Skeletal muscle tissue (tissue), 3 donors: ENCODE measurements at regions not wholly inside any gene's neighbourhood (a gene's known extent, or its start where the extent isn't known, plus 50 kb on each side); places are given as distances from the start of the nearest gene placed in this dataset.
"Not testable (repeated sequence)": the region's sequence is repeated elsewhere in the genome, so short reads cannot be mapped to it uniquely, and the experiment has no call there.

ENCODE experiments used
- H3K27ac ChIP-seq: one replicate; pipeline ENCODE4 v1.7.0; 2013; ENCODE audit warnings: mild to moderate bottlenecking, low read depth, low read length, inconsistent platforms
- H3K27me3 ChIP-seq, 3 donors: one replicate each; pipeline ENCODE4 v1.7.0; 2013; ENCODE audit warnings: low read length in 3 of 3; ENCODE audit not compliant: control insufficient read depth in 3 of 3, insufficient read depth in 3 of 3
- H3K36me3 ChIP-seq, 3 donors: one replicate each; pipeline ENCODE4 v1.7.0; 2013; ENCODE audit warnings: low read length in 3 of 3; ENCODE audit not compliant: control insufficient read depth in 3 of 3, insufficient read depth in 3 of 3
- H3K4me1 ChIP-seq, 3 donors: one replicate each; pipeline ENCODE4 v1.7.0; 2013; ENCODE audit warnings: low read length in 3 of 3, mild to moderate bottlenecking in 3 of 3; ENCODE audit not compliant: control insufficient read depth in 3 of 3, insufficient read depth in 3 of 3
- H3K4me3 ChIP-seq, 3 donors: one replicate each; pipeline ENCODE4 v1.7.0; 2013; ENCODE audit warnings: low read length in 3 of 3
- H3K9ac ChIP-seq, 3 donors: one replicate each; pipeline ENCODE4 v1.7.0; 2013; ENCODE audit warnings: low read length in 3 of 3, mild to moderate bottlenecking in 3 of 3, moderate library complexity in 2 of 3, low read depth in 1 of 3
- H3K9me3 ChIP-seq, 3 donors: one replicate each; pipeline ENCODE4 v1.7.0; 2013; ENCODE audit warnings: low read length in 3 of 3; ENCODE audit not compliant: control insufficient read depth in 3 of 3
- donor health status: Osteomylitis.

DNA sequence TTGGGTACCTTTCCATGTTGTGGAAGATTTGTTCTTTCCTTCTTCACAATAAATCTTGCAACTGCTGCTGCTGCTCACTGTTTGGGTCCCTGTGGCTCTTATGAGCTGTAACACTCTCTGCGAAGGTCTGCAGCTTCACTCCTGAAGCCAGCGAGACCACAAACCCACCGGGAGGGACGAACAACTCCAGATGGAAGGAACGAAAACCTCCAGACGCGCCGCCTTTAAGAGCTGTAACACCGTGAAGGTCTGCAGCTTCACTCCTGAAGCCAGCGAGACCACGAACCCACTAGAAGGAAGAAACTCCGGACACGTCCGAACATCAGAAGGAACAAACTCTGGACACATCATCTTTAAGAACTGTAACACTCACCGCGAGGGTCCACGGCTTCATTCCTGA, 1002.8 kb downstream of the GATA3 start:
- not testable (repeated sequence) for H3K9me3 ChIP-seq, H3K4me3 ChIP-seq, H3K36me3 ChIP-seq, H3K27me3 ChIP-seq, H3K4me1 ChIP-seq, H3K9ac ChIP-seq, H3K27ac ChIP-seq

DNA sequence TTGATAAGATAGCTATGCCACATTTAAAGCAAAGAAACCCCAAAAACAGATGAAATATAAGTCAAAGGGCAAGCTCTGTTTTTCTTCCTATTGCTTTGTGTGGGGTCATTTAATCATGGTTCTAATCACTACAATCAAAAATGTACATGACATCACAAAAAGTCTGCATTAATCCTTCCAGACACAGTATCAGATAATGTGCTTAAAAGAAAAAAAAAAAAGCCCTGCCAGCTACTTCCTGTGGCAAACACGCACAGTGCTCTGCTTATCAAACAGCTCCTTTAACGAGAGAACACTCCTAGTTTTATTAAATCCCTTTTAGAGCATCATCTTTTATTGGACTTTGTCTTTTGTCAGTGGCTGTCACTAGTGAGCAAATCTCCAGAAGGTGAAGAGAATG, 1005.8 kb downstream of the GATA3 start:
- H3K36me3 ChIP-seq, result no peaks in the 10 kb centered on the region
- H3K9me3 ChIP-seq, result no peaks in the 10 kb centered on the region
- H3K27ac ChIP-seq, result no peak overlapping the region
- no peak overlapping the region for H3K9ac ChIP-seq
- no peaks in the 10 kb centered on the region for H3K27me3 ChIP-seq
- no peaks in the 10 kb centered on the region for H3K4me1 ChIP-seq
- no peak overlapping the region for H3K4me3 ChIP-seq

DNA sequence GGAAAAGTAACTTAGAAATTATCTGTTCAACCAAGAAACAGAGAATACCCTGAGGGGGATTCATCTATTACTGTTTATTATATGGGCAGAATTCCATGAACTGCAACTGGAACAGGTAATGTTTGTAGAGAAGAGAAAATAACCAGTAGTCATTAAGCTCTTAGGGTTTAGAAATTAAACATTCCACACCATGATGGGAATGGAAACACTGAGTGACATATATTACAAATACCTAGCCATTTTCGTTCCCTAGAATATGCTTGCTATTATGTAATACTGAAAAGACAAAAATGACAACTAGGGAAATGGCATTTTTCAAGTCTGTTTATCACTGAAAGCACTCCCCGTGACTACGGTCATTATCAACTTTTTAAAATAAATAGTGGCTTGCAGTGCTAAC, 1007.4 kb downstream of the GATA3 start:
- H3K27ac ChIP-seq, result no peak overlapping the region
- H3K4me3 ChIP-seq, result no peak overlapping the region
- H3K4me1 ChIP-seq, result no peaks in the 10 kb centered on the region
- no peaks in the 10 kb centered on the region for H3K27me3 ChIP-seq
- no peaks in the 10 kb centered on the region for H3K36me3 ChIP-seq
- H3K9ac ChIP-seq, result no peak overlapping the region
- no peaks in the 10 kb centered on the region for H3K9me3 ChIP-seq

DNA sequence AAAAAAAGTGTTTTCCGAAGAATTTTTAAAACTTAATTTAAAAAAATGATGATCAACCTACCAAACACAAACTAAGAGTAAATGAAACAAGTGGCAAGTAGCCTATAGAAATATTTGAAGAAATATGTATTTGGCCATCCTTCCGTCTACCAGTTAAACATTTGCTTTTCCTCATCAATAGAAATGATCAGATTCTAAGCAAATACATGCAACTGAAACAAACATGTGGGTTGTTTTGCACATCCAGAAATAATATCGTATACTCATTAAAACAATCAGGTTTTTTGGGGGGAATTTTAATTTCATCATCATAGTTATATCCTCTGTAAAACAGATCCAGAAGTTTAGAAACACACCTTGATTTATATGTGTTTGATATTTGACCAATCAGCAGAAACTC, 1011.7 kb downstream of the GATA3 start:
- Histone ChIP-seq H3K4me3 (no peak overlapping the region), H3K36me3 (no peaks in the 10 kb centered on the region), H3K4me1 (no peaks in the 10 kb centered on the region), H3K9me3 (no peaks in the 10 kb centered on the region), H3K27ac (no peak overlapping the region), H3K27me3 (no peaks in the 10 kb centered on the region), H3K9ac (no peak overlapping the region)

DNA sequence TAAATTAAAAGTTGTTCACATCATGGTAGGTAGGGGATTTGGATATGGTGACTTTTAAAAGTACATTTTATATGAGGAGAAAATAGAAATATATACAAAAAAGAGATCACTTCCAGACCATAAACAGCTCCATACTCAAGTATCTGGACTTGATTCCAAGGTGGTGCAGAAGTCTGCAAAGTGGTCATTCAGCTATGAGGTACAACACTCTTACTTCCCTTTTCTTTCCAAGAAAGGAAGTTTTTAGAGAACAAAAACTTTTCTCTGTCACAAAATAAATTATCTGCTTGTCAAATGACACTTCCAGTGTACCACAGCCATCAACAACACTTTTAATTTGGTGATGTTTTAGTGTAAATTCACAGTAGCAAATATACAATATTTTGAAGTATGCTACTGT, 1013.5 kb downstream of the GATA3 start:
- no peak overlapping the region for H3K4me3 ChIP-seq
- H3K36me3 ChIP-seq, result no peaks in the 10 kb centered on the region
- H3K27me3 ChIP-seq, result no peaks in the 10 kb centered on the region
- no peaks in the 10 kb centered on the region for H3K9me3 ChIP-seq
- H3K27ac ChIP-seq, result no peak overlapping the region
- no peak overlapping the region for H3K9ac ChIP-seq
- H3K4me1 ChIP-seq, result no peaks in the 10 kb centered on the region

DNA sequence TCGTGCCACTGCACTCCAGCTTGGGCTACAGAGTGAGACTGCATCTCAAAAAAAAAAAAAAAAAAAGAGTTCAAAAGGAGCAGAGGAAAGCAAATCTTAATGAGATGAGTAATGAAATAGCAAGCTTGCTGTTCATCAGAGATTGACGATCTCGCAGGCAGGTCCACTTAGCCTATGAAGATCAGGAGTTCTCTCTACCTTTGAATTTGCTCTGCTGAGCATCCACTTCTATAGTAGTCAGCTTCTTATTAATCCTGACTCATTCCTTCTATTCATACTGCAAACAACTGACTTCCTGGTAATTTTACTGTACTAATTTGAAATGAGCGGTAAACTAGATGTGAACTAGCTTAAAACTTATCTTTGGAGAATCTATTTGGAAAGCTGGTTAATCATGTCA, 1014.6 kb downstream of the GATA3 start:
- H3K36me3 ChIP-seq, result no peaks in the 10 kb centered on the region
- H3K27ac ChIP-seq, result no peak overlapping the region
- no peak overlapping the region for H3K9ac ChIP-seq
- H3K4me1 ChIP-seq, result no peaks in the 10 kb centered on the region
- H3K4me3 ChIP-seq, result no peak overlapping the region
- H3K27me3 ChIP-seq, result no peaks in the 10 kb centered on the region
- H3K9me3 ChIP-seq, result no peaks in the 10 kb centered on the region

DNA sequence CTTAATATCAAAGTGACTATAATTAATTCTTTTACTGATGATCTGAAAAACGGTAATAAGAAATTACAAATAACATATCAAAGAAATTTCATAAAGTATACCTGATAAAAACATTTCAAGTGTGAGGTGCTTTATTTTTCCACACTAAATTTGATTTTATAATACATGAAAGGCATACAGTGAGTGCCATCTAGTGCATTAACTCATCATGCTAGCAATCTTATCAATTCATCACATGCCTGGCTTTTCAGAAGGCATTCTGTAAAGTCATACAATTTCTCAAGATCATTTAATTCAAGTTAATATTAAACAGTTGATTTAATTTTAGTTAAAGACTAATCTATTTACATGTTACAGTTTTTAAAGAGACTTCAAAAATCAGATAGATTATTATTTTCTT, 1020.9 kb downstream of the GATA3 start:
- Histone ChIP-seq H3K9me3 (no peaks in the 10 kb centered on the region), H3K36me3 (no peaks in the 10 kb centered on the region), H3K4me3 (no peak overlapping the region)

DNA sequence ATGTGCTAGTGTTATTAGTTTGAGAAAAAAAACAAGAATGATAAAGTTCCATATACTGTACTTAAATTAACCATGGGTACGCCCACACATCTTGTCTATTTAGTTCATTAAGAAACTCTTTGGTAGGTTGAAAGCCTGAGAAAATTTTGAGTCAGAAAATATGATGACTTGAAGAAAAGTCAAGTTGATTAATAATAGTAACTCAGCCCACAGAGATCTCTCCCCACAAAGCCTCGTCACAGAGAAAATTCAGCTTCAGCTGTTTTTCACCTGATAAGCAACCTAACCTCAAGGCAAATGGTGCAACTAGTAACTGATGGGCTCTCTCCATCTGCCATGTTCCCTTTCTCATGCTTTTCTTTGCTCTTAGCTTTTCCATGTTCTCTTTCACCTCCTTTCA, 1021.6 kb downstream of the GATA3 start:
- Histone ChIP-seq H3K9me3 (no peaks in the 10 kb centered on the region), H3K9ac (no peak overlapping the region), H3K27ac (no peak overlapping the region), H3K36me3 (no peaks in the 10 kb centered on the region), H3K4me3 (no peak overlapping the region), H3K4me1 (no peaks in the 10 kb centered on the region), H3K27me3 (no peaks in the 10 kb centered on the region)

More for the DNA sequence above, 1020.9 kb downstream of the GATA3 start:
- H3K27me3 ChIP-seq, result no peaks in the 10 kb centered on the region
- no peak overlapping the region for H3K27ac ChIP-seq
- no peaks in the 10 kb centered on the region for H3K4me1 ChIP-seq
- H3K9ac ChIP-seq, result no peak overlapping the region

DNA sequence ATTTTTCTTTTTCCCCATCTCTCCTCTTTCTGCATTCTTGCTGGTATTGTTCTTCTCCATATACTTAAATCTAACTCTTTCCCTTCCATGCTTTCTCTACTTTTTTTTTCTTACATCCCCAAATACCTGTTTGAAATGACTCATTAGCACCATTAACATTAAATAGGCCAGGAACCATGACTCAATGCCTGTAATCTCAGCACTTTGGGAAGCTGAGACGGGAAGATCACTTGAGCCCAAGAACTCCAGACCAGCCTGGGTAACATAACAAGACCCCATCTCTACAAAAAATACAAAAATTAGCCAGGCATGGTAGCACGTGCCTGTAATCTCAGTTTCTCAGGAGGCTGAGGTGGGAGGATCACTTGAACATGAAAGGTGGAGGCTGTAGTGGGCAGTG, 1026.8 kb downstream of the GATA3 start:
- H3K4me1 ChIP-seq, result no peaks in the 10 kb centered on the region
- no peaks in the 10 kb centered on the region for H3K27me3 ChIP-seq
- no peaks in the 10 kb centered on the region for H3K36me3 ChIP-seq
- no peak overlapping the region for H3K4me3 ChIP-seq
- no peak overlapping the region for H3K27ac ChIP-seq
- H3K9ac ChIP-seq, result no peak overlapping the region
- no peaks in the 10 kb centered on the region for H3K9me3 ChIP-seq

DNA sequence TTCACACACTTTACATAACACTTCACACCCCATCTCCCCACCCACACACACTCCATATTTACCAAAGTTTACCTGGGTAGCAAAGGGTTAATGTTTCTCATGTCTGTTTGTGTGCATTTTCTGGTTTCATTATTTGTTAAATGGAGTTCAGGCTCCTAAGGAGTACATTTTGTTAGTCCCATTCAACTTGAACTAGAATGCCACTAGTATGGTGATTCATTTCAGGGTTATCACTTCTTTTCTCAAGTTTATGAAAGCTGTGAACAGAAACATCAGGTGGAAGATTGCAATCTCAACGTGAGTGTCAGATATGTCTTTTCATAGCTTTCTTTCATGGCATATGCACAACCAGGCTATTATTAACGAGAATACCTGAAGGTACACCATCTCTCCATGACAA, 1027.5 kb downstream of the GATA3 start:
- Histone ChIP-seq H3K4me1 (no peaks in the 10 kb centered on the region), H3K9me3 (no peaks in the 10 kb centered on the region), H3K9ac (no peak overlapping the region), H3K36me3 (no peaks in the 10 kb centered on the region), H3K27ac (no peak overlapping the region), H3K27me3 (no peaks in the 10 kb centered on the region), H3K4me3 (no peak overlapping the region)

DNA sequence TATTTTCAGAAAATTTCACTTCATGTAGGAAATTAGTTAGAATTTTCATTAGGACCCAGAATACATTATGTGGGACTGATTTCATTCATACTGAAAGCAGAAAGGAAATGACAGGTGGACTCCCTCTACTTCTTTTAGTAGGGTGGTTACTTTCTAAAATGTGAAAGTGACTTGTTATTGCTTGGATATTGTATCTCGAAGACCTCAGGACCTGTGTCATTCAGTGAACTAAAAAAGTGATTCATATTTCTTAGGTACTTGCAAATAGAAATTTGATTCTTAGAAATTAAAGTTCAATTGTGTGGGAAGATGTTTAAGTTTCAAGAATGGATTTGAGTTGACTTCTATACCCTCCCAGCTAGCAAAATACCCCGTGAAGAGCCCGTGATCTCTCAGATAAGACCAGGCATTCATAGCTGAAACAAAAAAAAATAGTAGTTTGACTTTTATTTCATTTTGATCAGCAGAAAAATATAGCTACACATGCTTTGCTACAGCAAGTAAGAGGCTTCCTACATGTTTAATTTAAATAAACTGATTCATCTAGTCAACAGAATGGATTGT, 1037.1 kb downstream of the GATA3 start:
- H3K9ac ChIP-seq, result no peak overlapping the region
- no peaks in the 10 kb centered on the region for H3K4me1 ChIP-seq
- H3K27me3 ChIP-seq, result no peaks in the 10 kb centered on the region
- no peaks in the 10 kb centered on the region for H3K36me3 ChIP-seq
- no peaks in the 10 kb centered on the region for H3K9me3 ChIP-seq
- no peak overlapping the region for H3K27ac ChIP-seq
- no peak overlapping the region for H3K4me3 ChIP-seq
